Upper lobe of left lung (tissue), 4 donors: ENCODE measurements at regions not wholly inside any gene's neighbourhood (a gene's known extent, or its start where the extent isn't known, plus 50 kb on each side); places are given as distances from the start of the nearest gene placed in this dataset.
"Not testable (repeated sequence)": the region's sequence is repeated elsewhere in the genome, so short reads cannot be mapped to it uniquely, and the experiment has no call there.

Source experiments
- CTCF ChIP-seq, 6 experiments: fragments of 450-650 bp in 4 of 6; fragments of 200-600 bp in 2 of 6; sonication (generic) in 2 of 6; IDR thresholded peaks; one replicate each; pipeline ENCODE4 v1.5.1; 2016 to 2019; ENCODE audit warnings: antibody characterized with exemption in 6 of 6
- EP300 ChIP-seq, 4 donors: sonication (generic); formaldehyde crosslinking; IDR thresholded peaks; one replicate each; pipeline ENCODE4 v1.5.1; 2017; ENCODE audit warnings: antibody characterized with exemption in 4 of 4, control low read depth in 2 of 4
- POLR2A ChIP-seq, 4 donors: fragments of 450-650 bp; IDR thresholded peaks; one replicate each; pipeline ENCODE4 v1.5.1; 2016 to 2017; ENCODE audit warnings: antibody characterized with exemption in 4 of 4, mild to moderate bottlenecking in 2 of 4

- not testable (repeated sequence) for TF ChIP-seq CTCF, EP300, POLR2A (IDR thresholded peaks at IDR 0.05)
Measured at GRCh38 chr6:26956078-26956600, 291.4 kb upstream of the PRSS16 start.
